ENCODE measurements at regions not wholly inside any gene's neighbourhood (a gene's known extent, or its start where the extent isn't known, plus 50 kb on each side); places are given as distances from the start of the nearest gene placed in this dataset.
A peak's percentile ranks its signal among the peaks of the same experiment; 100 is the strongest.
"Not testable (repeated sequence)": the region's sequence is repeated elsewhere in the genome, so short reads cannot be mapped to it uniquely, and the experiment has no call there.

DNA sequence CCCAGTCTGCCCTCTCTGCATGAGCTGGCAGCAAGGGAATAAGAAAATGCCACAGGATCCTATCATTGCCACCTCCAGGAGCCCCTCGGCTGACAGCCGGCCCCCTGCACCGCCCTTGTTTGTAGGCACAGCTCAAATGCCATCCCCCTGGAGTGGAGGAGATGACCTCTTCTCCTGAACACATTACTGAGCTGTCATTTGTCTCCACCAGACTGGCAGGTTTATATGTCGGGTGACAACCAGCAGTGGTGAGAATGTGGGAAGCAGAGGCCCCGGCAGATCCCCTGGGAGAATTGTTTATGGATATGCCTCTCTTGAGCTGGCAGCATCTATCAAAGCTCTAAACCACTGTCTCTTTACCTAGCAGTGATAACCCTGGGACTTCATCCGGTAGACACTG, 135.4 kb upstream of the FMN2 start:
- FAIRE-seq = no peak
- DNase-seq (ENCODE audit: insufficient read length, low spot score) = no peak

GRCh38 chr1:239958063-239958462, 133.6 kb upstream of the FMN2 start:
- no peak for DNase-seq (ENCODE audit: insufficient read length, low spot score)
- no peak for FAIRE-seq

GRCh38 chr1:239960366-239960765, 131.3 kb upstream of the FMN2 start:
- DNase-seq (ENCODE audit: insufficient read length, low spot score) (no peak), FAIRE-seq (no peak)

GRCh38 chr1:239963856-239964255, 127.8 kb upstream of the FMN2 start:
- FAIRE-seq = no peak
- DNase-seq (ENCODE audit: insufficient read length, low spot score) = no peak

DNA sequence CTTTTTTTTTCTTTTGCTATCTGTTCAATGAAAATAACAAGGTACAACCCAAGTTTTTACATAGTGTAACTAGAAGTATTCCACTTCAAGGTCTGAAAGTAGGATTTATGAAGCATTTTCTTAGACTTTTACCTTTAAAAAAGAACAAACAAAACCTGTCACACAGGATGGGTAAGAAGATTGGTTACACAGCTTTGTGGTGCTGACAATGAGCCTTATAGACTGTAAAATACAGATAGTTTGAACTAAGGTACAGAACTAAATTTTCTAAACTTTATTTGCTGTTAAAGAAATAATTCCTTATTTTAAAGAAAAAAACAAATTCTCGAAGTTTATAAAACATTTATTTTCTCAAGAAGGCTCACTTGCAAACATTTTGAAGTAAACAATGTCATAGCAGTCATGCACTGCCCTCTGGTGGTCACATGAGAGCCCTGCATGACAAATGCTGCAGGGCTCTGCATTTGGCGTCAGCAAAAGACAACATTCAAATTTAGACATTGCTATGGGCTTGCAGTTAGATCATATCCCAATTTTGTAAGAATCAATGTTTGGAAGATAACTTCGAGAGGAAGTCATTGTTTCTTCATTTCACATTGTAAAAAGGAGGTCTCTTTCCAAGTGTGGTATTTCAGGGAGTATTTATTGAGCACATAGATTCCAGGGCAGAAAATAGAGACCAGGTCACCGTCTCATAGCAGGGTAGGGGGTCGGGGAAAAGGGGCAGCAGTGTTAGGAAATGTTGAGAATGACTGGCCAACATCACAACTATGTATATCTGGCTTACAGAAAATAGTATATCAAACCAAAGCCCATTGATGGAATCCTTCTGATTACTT, 115.3 kb upstream of the FMN2 start:
- DNase-seq (ENCODE audit: insufficient read length, low spot score) = no peak
- peak; percentile 73 for FAIRE-seq

DNA sequence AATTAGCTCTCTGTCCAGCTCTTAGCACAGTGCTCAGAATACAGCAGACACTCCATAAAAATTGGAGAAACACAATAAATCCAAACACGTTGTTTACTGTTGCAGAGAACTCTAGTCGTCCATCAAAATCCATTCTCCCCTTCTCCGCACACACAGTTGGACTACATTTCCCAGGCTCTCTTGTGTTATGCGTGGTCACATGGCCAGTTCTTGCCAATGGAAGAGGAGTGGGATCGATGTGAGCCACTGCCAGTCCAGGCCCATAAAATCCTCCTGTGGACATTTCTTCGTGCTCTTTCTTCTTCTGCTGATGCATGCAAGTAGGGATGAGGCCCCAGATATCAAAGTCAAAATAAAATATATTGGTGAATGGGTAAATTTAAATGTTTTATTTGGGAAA, 114.3 kb upstream of the FMN2 start:
- DNase-seq (ENCODE audit: insufficient read length, low spot score) = no peak
- FAIRE-seq = no peak

DNA sequence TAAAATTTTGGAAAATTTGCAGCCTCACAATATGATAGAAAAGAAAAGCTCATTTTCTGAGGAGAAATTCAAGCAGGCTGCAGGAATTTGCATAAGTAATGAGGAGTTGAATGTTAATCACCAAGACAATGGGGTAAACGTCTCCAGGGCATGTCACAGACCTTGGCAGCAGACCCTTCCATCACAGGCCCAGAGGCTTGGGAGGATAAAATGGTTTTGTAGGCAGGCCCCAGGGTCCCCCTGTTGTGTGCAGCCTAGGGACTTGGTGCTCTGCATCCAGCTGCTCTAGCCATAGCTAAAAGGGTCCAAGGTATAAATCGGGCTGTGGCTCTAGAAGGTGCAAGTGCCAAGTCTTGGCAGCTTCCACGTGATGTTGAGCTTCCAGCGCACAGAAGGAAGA, 112.2 kb upstream of the FMN2 start:
- DNase-seq (ENCODE audit: insufficient read length, low spot score) = no peak
- FAIRE-seq = no peak

DNA sequence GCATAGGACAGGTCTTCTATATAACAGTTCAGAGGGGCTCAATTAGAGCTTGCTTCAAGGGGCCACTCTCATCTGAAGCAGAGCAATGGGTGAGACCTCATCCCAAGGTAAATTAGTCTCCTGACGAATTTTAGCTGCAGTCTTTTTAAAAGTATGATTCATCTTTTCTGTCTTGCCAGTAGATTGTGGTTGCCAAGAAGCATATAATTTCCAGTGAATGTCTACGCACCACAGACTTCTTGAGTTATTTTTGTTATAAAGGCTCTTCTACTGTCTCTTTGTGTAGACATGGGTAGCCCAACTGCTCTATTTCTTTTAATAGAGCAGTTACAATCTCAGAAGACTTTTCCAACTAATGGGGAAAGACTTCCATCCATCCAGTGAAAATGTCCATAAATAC, 108.9 kb upstream of the FMN2 start:
- no peak for FAIRE-seq
- no peak for DNase-seq (ENCODE audit: insufficient read length, low spot score)

DNA sequence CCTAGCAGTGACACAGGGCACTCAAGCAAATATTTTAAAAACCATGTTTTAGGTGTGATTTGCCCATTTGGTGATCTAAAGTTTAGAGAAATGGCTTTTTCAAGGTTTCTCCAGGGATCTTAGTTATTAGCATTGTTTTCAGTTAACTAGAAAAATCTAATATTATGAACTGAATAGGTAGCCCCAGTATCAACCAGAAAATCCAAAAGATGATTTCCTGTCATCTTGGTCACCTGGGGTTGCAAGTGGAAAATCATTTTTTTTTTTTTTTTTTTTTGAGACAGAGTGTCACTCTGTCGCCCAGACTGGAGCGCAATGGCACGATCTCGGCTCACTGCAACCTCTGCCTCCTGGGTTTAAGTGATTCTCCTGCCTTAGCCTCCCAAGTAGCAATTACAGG, 106.6 kb upstream of the FMN2 start:
- FAIRE-seq (no peak), DNase-seq (ENCODE audit: insufficient read length, low spot score) (no peak)

DNA sequence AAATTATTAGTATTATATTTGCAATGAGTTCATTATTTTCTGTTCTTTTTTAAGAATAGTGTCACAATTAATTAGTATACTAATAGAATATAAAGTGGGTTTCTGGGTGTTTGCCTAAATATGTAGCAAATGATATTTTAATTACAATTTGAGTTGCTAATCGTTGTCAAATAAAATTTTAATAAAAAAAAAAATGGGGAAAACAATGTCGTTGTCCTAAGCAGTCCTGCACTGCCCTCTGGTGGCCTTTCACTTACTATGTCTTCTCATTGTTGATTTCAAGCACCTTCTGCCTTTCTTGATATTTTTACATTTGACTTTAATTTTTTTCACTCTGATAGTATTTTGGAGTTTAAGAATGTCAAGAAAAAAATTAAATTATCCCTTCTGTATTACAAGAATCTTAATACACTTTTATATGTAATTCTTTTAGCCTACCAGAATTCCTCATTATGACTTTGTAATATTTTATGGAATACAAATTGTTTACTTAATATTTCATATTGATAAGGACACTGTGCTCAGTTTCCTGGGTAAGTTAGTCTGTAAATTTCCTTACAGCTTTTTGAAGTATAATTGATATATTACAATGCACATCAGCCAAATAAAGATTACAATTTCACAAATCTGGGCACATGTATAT, 104.5 kb upstream of the FMN2 start:
- FAIRE-seq (no peak), DNase-seq (ENCODE audit: insufficient read length, low spot score) (no peak)

DNA sequence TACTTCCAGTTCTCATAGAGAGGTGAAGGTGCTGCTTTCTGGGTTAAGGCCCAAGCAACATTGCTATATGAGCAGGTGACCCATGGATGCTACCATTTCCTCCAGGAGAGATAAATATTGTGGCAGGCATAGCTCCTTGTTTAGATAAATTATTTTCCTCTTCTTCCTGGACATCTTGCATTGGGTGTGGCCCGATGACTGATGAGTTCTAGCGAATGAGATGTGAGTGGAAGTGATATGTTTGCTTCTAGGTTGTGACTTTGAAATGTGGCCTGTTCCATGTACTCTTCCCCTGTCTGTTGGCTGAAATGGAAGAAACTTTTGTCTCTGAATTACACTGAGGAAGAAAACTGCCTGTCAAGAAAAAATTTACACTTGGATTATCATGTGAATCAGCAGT, 101.7 kb upstream of the FMN2 start:
- DNase-seq (ENCODE audit: insufficient read length, low spot score) (no peak), FAIRE-seq (no peak)

GRCh38 chr1:239992566-239992965, 99.1 kb upstream of the FMN2 start:
- not testable (repeated sequence) for FAIRE-seq

DNA sequence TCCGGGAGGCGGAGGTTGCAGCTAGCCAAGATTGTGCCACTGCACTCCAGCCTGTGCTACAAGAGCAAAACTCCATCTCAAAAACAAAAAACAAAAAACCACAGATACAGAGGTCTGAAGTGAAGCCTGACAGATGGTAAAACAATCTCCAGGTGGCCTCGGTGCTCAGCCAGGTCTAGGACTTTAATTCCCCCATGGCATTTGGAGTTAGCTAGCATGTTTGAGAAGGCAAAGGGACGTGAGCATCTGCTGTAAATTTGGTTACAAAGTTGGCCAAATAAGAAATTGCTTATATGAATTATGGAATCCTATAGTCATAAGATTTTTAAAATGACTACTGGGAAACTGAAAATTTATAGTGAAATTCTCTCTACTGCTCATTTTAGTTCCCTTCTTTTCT, 98.3 kb upstream of the FMN2 start:
- no peak for DNase-seq (ENCODE audit: insufficient read length, low spot score)
- no peak for FAIRE-seq

More at GRCh38 chr1:239992566-239992965, 99.1 kb upstream of the FMN2 start:
- not testable (repeated sequence) for DNase-seq (ENCODE audit: insufficient read length, low spot score)

DNA sequence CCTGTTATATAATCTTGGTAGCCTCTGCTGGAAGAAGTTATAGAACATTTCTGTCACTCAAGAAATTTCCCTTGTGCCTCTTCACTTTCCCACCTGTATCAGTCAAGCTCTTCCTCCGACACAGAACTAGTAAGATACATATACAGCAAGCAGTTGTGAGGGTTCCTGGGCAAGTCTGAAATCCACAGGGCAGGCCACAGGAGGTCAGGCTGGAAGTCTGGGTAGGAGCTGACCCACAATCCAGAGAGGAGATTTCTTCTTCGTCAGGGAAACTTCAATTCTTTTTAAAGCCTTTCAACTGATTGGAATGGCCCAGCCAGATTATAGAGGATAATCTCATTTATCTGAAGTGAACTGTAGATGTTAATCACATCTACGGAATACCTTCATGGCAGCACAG, 96.4 kb upstream of the FMN2 start:
- DNase-seq (ENCODE audit: insufficient read length, low spot score) (no peak), FAIRE-seq (no peak)

GRCh38 chr1:239997160-239997514, 94.5 kb upstream of the FMN2 start:
- FAIRE-seq (no peak), DNase-seq (ENCODE audit: insufficient read length, low spot score) (no peak)

GRCh38 chr1:239997515-239998311, 94.0 kb upstream of the FMN2 start:
- FAIRE-seq (no peak), DNase-seq (ENCODE audit: insufficient read length, low spot score) (no peak)

DNA sequence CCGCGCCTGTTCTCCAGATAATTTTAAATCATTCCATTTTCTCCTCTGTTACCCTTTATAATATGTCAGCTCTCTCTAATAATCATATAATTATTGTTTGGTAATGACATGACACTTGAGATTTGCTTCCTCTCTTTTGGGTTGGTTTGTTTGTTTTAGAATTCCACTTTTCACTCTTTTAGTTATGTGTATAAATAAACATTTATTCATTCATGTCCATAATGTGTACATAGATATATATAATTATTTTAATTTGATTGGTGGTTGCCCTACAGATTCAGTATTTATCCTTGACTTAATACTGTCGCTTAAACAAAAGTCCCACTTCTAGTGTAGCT, 93.4 kb upstream of the FMN2 start:
- DNase-seq (ENCODE audit: insufficient read length, low spot score) (no peak), FAIRE-seq (no peak)

GRCh38 chr1:239999170-239999569, 92.5 kb upstream of the FMN2 start:
- no peak for FAIRE-seq
- DNase-seq (ENCODE audit: insufficient read length, low spot score) = no peak

DNA sequence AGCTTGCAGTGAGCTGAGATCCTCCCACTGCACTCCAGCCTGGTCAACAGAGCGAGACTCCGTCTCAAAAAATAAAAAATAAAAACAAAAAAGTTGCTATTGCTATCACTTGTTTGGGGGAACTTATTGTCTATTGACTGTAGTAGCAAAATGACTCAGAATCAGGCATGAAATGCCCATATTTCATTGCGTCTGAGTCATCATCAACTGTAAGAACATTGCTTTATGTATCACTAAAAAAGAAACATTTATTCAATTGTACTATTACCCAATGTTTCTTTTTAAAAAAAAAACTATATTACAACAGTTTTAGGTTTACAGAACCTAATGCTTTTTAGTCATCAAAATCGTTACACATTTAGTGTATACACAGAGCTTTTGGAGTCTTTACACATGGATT, 91.0 kb upstream of the FMN2 start:
- no peak for FAIRE-seq
- DNase-seq (ENCODE audit: insufficient read length, low spot score) = no peak

GRCh38 chr1:240001177-240001740, 90.4 kb upstream of the FMN2 start:
- FAIRE-seq (no peak), DNase-seq (ENCODE audit: insufficient read length, low spot score) (no peak)

- FAIRE-seq (peak; percentile 28), DNase-seq (ENCODE audit: insufficient read length, low spot score) (peak; percentile 25)
These were observed 87.5 kb upstream of the FMN2 start for GRCh38 chr1:240004086-240004749.
